NAMALWA (cell line): ENCODE measurements at regions not wholly inside any gene's neighbourhood (a gene's known extent, or its start where the extent isn't known, plus 50 kb on each side); places are given as distances from the start of the nearest gene placed in this dataset.
"Not testable (repeated sequence)": the region's sequence is repeated elsewhere in the genome, so short reads cannot be mapped to it uniquely, and the experiment has no call there.

Experiments used
- DNase-seq: peaks from one replicate; pipeline ENCODE4 v3.0.0-alpha.2; 2015; ENCODE audit warnings: low spot score

DNA sequence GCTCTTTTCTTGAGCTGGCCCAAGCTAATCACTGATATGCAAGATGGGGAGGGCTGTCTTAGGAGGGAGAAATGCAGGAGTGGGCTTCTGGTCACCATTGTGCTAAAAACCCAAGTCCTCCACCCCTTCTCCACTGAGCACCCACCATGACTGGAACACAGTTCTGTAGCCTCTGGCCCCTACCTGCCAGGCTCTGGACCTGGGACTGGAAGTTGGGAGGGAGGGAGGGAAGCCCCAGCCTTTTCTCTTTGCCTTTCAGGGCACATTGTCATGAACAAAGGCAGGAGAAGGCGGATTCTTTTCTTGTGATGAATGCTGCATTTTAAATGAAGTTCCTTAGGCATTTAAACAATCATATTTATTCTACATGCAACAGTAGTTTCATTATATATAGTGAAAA, 559.1 kb upstream of the TRPC7 start:
- no peak for DNase-seq

DNA sequence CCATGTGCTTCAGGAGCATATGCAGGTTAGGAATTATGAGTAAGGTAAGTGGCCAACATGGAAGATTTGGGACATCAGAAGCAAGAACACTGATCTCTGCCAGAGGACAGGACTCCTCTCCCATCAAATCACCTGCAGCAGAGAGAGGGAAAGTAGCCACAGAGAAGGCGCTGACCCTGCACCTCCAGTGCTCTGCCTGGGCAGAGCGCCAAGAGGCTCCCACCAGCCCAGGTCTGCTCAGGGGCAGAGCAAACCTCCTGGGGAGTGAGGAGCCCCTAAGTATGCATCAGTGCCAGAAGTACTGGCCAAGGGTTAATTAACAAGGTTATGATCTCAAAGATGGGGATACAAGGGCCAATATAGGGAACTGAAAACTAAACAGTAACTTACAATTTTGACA, 545.3 kb upstream of the TRPC7 start:
- DNase-seq: no peak

GRCh38 chr5:136909906-136910305, 544.6 kb upstream of the TRPC7 start:
- DNase-seq: no peak

DNA sequence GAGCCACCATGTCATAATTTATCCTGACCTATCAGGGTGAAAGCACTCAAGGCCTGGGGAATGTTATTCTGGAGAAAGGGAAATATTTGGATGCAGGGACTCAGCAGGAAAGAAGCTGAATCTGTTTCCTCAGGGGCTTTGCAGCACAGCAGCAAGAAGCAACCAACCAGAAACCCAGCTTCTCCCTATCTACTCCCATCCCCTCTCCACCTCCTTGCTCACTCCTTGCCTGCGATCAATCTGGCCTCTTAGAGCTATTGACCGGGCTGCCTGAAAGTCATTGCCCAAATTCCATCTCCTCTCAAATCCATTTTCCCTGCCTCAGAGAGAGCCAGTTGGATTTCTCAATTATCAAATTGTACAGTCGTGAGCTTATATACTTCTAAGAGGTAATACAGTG, 542.0 kb upstream of the TRPC7 start:
- no peak for DNase-seq

DNA sequence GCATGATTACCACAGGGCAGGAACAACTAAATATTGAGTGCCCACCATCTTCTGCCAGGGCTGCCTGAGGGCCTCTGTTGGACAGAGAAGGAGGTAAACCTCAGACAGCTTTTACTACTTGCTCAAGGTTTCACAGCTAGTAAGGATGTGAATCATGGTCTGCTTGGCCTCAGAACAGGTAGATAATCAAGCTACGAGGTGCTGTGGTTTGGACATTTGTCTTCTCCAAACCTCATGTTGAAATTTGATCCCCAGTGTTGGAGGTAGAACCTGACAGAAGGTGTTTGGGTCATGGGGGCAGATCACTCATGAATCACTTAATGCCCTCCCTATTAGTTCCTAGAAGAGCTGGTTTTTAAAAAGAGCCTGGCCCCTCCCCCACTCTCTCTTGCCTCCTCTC, 541.2 kb upstream of the TRPC7 start:
- no peak for DNase-seq

DNA sequence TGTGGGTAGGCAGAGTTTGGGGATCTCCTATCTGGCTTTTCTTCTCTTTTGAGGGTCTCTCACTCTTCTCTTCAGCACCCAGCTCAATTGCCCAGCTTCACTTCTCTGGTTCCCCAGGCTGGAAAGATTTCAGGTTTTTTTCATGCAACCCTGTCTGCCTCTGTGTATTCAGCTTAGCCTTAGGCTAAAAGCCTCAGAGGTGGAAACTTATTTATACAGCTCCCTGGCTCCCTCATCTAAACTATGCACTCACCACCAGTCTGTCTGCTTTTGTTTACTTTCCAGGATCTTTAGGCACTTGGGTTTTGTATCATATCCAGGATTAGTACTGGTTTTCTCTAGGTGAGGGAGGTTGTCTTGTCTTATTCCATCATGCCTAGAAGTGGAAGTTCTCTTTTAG, 540.2 kb upstream of the TRPC7 start:
- no peak for DNase-seq

GRCh38 chr5:136894070-136894469, 528.7 kb upstream of the TRPC7 start:
- no peak for DNase-seq

- DNase-seq: no peak
Observed at GRCh38 chr5:136892000-136892399, 526.7 kb upstream of the TRPC7 start.

DNA sequence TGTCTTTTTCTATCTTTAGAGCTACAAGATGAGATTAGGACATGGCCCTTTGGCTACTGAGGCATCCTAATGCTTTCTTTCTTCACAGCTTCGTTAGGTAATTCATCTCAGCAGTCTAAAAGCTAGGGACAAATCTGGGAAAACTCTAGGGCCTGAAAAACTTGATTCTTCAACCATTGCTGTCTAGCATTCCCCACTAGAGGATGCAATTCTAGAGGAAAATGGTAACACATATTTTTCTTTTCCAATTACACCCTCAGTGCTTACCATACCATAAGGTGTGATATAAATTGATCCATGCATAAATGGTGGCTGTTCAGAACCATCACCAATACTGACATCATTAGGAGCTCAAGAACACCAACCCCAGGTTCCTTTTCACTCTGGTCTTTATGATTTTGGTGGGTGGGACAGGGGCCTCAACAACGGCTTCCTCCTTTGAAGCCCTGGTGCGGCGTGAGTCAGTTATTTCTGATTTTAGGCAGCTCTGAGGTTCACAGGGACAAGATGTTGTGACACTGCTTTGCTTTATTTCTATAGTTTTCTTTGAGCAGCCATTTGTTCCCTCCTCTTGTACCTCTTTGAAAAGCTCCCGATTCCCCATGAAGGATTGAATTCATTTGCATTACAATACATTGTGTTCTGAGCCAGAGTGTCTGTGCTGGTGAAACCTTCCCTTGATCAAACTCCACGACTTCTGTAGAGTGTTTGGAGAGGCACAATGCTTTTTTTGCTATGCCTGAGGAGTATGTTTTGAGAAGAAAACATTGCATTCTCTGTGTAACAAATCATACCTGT, 526.0 kb upstream of the TRPC7 start:
- no peak for DNase-seq

GRCh38 chr5:136890431-136891148, 525.2 kb upstream of the TRPC7 start:
- no peak for DNase-seq

DNA sequence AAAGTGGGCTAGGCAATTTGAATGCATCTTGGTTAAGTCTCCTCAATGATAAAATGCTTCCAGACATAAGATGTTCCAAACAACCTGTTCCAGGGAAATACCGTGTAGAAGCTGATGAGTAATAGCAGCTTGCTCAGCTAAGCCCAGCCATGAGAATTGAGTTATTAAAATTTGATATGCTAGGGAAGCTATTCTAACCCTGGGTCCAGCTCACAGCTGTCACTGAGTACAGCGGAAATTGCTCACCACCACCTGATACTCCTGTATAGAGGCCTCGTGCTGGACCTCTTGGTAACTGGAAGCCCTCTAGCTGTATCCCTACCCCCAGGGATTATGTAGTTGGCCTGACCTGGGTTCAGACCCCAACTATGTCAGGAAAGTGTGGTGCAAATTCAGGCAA, 521.3 kb upstream of the TRPC7 start:
- DNase-seq: no peak

DNA sequence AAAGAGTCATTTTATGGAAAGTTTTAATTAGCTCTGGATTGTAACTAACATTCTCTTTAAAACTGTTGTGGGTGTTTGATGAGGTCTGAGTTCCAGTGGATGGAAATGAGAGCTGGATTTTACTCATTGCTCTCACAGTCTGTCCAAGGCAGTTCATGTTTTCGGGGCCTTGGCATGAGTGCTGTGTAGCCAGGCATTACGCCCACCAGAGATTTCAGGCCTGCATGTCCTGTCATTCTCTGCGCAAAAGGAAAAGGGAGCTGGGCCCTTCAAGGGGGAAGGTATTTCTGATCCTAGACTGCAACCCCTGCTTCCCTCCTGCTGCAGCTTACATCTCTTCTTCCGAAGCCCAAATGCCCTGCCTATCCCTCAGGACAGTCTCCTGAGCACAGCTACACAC, 499.6 kb upstream of the TRPC7 start:
- DNase-seq: no peak

DNA sequence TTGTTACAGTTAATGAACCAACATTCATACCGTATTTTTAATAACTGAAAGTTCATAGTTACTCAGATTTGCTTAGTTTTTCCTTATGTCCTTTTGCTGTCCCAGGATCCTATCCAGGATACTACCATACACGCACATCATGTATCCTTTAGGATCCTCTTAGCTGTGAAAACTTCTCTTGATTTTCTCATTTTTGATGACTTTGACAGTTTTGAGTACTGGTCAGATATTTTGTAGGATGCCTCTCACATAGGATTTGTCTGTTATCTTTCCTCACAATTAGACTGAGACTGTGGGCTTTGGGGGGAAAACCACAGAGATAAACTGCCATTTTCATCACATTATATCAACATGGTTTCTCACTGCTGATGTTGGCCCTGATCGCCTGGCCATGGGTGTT, 491.3 kb upstream of the TRPC7 start:
- DNase-seq: no peak

- DNase-seq: no peak
Observed at GRCh38 chr5:136853971-136854370, 488.6 kb upstream of the TRPC7 start.

- no peak for DNase-seq
Observed at GRCh38 chr5:136840601-136841000, 475.3 kb upstream of the TRPC7 start.

DNA sequence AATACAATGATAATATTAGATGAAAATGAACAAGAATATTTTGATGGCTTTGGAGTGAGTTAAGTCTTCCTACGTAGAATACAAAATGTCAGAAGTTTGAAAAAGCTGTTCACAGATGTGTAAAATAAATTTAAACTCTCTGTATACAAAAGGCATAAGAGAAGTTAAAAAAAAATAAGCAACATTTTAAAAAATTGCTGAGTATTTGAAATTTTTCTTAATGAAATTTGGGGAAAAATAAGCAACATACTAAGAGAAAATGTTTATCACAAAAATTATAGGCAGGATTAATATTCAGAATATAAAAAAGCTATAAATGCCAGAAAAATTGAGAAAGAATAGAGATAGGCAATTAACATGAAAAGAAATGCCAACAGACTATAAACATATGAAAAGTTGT, 470.7 kb upstream of the TRPC7 start:
- no peak for DNase-seq

GRCh38 chr5:136820848-136821247, 455.5 kb upstream of the TRPC7 start:
- no peak for DNase-seq

GRCh38 chr5:136819526-136820302, 454.4 kb upstream of the TRPC7 start:
- DNase-seq: no peak

- no peak for DNase-seq
Observed at GRCh38 chr5:136816327-136816726, 451.0 kb upstream of the TRPC7 start.

DNA sequence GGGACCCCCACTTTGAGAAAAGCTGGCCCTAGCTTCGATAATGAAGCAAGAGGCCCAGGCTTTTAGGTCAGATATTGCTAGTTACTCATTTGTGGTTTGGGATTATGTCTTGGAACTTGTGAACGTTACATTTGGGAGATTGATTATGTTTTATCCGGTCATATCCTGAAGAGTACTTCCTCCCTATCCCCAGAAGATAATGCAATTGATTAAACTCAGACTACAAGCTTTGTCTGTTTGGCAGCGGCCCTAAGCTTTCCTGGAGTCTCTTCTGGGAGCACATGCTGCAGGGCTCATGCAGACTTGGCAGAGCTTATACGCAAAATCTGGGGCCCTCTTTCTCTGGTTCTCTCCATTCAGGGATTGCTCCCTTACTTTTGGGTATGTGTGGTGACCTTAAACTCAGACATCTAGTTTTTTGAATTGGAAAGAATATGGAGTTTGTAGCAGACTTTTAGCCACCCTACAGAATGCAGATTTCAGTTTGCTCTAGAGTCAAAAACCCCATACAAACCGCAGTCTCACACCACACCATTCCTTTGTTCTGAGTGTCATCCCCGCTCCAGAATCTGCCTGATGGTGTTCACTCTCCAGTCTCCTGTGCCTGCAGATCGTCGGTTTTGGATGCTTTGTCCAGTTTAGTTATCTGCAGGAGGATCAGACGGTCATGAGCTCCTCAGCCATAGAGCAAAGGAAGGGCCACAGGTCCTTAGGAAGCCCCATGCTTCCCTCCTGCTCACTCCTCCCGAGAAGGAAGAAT, 449.5 kb upstream of the TRPC7 start:
- no peak for DNase-seq

DNA sequence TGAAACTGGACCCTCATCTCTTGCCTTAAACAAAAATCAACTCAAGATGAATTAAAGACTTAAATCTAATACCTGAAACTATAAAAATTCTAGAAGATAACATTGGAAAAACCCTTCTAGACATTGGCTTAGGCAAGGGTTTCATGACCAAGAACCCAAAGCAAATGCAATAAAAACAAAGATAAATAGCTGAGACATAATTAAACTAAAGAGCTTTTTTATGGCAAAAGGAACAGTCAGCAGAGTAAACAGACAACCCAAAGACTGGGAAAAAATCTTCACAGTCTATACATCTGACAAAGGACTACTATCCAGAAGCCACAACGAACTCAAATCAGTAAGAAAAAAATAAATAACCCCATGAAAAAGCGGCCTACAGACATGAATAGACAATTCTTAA, 446.9 kb upstream of the TRPC7 start:
- not testable (repeated sequence) for DNase-seq

GRCh38 chr5:136811551-136811950, 446.2 kb upstream of the TRPC7 start:
- no peak for DNase-seq
